ENCODE measurements at regions not wholly inside any gene's neighbourhood (a gene's known extent, or its start where the extent isn't known, plus 50 kb on each side); places are given as distances from the start of the nearest gene placed in this dataset.
"Not testable (repeated sequence)": the region's sequence is repeated elsewhere in the genome, so short reads cannot be mapped to it uniquely, and the experiment has no call there.

- no peak for DNase-seq
These were observed 192.7 kb upstream of the MEIS1 start for GRCh38 chr2:66242099-66242789.

GRCh38 chr2:66240286-66240685 lies 194.6 kb upstream of the MEIS1 start:
- no peak for DNase-seq

- DNase-seq: no peak
These were observed 195.3 kb upstream of the MEIS1 start for GRCh38 chr2:66239655-66240054.

- no peak for DNase-seq
These were observed 197.0 kb upstream of the MEIS1 start for GRCh38 chr2:66237803-66238379.

- no peak for DNase-seq
These were observed 197.8 kb upstream of the MEIS1 start for GRCh38 chr2:66236816-66237802.

DNA sequence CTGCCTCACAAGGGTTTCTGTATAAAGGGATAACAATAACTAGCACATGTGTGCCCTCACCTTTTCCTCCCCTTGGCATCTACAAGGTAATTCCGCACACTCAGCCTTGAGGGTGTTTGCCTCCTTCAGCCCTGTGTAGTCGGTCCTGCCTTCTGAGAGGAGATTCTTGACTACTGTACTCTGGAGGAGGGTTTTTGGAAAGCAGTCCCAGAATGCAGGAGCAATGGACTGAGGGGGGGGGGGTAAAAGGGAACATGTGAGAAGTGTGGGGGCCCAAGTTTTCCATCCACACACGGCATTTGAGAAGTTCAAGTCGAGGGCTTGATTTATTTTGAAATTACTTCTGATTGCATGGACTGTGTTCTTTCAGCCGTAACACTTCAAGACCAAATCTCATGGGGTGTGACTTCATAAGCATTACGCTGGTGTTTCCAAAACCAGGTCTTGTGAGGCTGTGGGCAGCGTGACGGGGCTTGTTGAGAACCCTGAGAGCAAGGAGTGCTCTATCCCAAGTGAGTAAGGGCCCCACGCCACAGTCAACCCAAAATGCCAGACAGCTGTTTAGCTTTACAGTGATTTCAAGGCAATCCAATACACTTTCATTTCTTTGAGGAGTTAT lies 198.7 kb upstream of the MEIS1 start:
- no peak for DNase-seq

GRCh38 chr2:66235428-66235827 lies 199.5 kb upstream of the MEIS1 start:
- no peak for DNase-seq

DNA sequence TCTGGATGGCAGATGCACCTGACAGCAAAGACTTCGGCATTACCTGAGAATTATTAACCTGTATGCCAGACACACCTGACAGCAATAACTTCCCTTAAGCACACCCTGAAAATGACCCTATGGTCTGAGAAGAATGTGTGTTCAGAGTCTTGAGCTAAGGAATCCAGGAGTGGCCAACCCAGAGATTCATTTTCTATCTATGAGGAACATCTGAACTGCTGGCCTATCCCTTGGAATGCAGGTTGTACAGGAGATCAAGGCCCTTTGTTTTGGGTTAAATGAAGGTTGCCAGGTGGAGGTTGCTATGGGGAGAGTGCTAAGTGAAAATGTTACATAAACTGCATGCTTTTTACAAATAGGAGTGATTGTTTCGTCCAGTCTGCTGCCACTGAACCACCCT lies 200.9 kb upstream of the MEIS1 start:
- DNase-seq: no peak

DNA sequence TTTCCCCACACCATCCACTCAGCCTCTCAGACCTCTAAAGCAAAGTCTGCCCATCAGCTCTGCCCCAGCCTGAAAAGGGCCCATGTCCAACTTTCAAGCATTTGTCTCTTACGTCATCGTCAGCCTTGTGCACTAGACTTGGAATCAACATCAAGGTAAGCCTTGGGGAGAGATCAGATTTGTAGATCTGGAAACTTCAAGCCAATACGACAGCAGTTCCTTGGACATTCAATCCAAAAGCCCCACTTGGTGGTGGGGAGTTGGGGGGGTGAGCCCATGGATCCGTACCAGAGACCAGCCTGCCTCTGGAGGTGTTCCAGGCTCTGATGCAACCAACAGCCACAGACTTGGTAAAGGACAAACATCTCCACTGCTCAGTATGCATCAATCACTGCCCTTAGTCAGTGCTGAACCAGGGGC lies 206.8 kb upstream of the MEIS1 start:
- DNase-seq: no peak

- no peak for DNase-seq
These were observed 217.8 kb upstream of the MEIS1 start for GRCh38 chr2:66217039-66217585.

- DNase-seq: no peak
These were observed 222.2 kb upstream of the MEIS1 start for GRCh38 chr2:66212749-66213148.

DNA sequence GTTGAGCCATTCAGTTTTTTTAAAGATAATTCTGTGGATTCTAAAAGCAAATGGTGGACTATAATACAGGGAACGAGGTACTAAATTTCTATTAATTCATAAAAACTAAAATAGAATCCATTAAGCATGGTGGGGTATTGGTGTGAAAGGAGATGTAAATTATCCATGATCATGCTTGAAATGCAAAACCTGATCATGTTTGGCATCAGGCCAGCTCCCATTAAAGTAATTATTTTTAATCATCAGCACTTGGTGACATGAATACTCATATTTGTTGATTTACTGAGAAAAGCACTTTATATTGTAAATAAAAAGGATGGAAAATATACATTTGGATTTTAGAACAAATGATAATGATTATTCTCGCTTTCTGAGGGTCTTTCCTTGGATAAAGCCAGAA lies 232.3 kb upstream of the MEIS1 start:
- no peak for DNase-seq

DNA sequence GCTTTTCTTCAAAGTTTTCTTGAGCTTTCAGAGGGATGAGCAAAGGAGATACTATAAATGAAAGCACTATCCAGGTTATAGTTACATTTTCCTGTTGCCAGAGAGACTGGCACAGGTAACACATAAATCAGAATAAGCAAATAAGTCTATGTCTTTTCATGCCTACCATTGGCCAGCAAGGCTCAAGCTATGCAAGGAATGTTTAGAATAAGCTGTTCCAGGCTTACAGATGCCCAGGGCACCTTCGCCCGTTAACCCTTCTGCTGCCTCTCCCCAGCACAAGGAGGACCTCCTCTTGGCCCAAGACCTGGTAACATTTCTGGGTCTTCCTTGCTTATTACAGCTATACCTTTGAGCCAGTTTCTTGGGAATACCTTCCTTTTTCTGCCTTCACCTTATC lies 233.7 kb upstream of the MEIS1 start:
- no peak for DNase-seq

- no peak for DNase-seq
These were observed 236.1 kb upstream of the MEIS1 start for GRCh38 chr2:66198873-66199272.

GRCh38 chr2:66192888-66193287 lies 242.0 kb upstream of the MEIS1 start:
- DNase-seq: no peak

GRCh38 chr2:66191311-66191710 lies 243.6 kb upstream of the MEIS1 start:
- DNase-seq: no peak

- DNase-seq: no peak
These were observed 245.4 kb upstream of the MEIS1 start for GRCh38 chr2:66189553-66189952.

DNA sequence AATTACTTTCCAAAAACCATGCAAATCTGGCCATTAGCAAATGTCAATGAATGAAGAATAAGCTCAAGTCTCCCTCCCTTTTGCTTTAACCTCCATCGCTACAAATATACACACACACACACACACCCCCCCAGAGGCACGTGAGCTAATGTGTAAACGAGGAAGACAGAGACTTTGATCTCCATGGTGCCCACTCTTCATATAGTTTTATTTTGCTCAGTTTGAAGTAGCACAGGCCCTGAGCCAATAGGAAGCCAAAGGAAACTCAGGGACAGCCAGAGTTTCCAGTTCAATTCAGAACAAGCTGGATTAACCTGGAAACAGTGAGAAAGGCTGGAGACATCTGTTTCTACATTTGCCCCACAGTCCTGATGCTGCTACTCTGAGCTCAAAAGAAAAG lies 248.4 kb upstream of the MEIS1 start:
- DNase-seq: no peak

DNA sequence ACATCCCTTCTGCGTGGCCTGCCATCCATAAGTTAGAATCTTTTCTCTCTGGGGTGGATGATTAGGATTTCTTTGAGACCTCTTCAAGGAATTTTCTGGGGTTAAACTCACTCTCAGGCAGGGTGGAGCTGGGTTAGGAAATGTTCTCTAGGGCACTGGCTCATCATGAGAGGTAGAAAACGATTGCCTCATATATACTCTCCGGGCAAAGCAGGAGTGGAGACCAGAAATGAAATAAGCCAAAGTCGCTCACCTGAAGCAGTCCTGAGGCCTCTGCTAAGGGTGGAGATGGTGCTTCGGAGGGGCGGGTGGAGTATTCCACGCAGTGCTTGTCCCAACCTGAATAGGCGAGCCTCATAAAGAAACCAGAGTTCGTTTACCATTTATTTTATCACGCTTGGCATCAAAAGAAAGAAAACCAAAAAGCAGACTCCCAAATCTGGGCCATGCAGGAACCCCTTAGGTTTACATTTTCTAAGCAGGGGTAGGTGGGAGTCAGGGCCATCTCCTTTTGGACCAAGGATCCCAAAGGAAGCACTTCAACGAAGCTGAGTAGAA lies 249.3 kb upstream of the MEIS1 start:
- DNase-seq: no peak

GRCh38 chr2:66177128-66177796 lies 257.7 kb upstream of the MEIS1 start:
- DNase-seq: not testable (repeated sequence)

- DNase-seq: no peak
These were observed 260.4 kb upstream of the MEIS1 start for GRCh38 chr2:66174491-66174890.

DNA sequence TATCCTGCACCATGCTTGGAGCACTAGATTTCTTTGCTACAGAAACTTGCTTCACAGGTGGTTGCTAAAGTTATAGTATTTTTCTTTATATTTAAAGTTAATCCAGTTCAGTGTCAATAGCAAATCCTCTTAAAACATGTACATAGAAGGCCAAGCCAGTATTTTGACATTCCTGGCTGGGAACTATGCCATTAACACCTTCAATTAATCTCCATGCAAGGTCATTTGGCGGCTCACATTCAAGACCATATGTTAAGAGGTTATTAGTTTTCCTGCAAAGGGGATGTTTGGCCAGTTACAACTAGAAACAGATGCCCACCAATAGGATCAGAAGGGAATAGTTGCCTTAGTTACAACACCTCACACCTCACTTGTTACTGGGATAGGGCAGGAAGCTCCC lies 261.3 kb upstream of the MEIS1 start:
- no peak for DNase-seq
